Mesothelial cell of epicardium (in vitro differentiated cells): ENCODE measurements at regions not wholly inside any gene's neighbourhood (a gene's known extent, or its start where the extent isn't known, plus 50 kb on each side); places are given as distances from the start of the nearest gene placed in this dataset.

Experiments
- DNase-seq, 2 experiments: peaks; one replicate each; pipeline ENCODE4 v3.0.0; 2021; ENCODE audit warnings: low spot score in 2 of 2; ENCODE audit not compliant: unreplicated experiment in 2 of 2
- H3K27ac Mint-ChIP-seq: 2 replicates; pipeline ENCODE4 v1.8.0; 2021; ENCODE audit warnings: mixed read lengths
- H3K27me3 Mint-ChIP-seq: 2 replicates; pipeline ENCODE4 v1.8.0; 2021; ENCODE audit warnings: low read depth, mixed read lengths
- H3K36me3 Mint-ChIP-seq: 2 replicates; pipeline ENCODE4 v1.8.0; 2021; ENCODE audit warnings: mixed read lengths
- H3K4me1 Mint-ChIP-seq: 2 replicates; pipeline ENCODE4 v1.8.0; 2021; ENCODE audit warnings: mixed read lengths
- H3K4me3 Mint-ChIP-seq: 2 replicates; pipeline ENCODE4 v1.8.0; 2021; ENCODE audit warnings: mild to moderate bottlenecking, moderate library complexity, mixed read lengths
- H3K9me3 Mint-ChIP-seq: 2 replicates; pipeline ENCODE4 v1.8.0; 2021; ENCODE audit warnings: mixed read lengths
- CTCF ChIP-seq: fragments of 200-600 bp; sonication (generic); IDR thresholded peaks from one replicate; pipeline ENCODE4 v1.5.0; 2021; ENCODE audit warnings: antibody characterized with exemption; ENCODE audit not compliant: unreplicated experiment

GRCh38 chr2:88855620-88856408, 164.3 kb downstream of the RPIA start:
- Mint-ChIP-seq H3K27me3 (peaks cover 1% of the 10 kb centered on the region), H3K4me3 (no peak overlapping the region), H3K27ac (no peak overlapping the region), H3K4me1 (no peaks in the 10 kb centered on the region), H3K36me3 (no peaks in the 10 kb centered on the region), H3K9me3 (peaks cover 48% of the 10 kb centered on the region)
- no peak for TF ChIP-seq CTCF
- no peak for DNase-seq

GRCh38 chr2:88856409-88857135, 165.1 kb downstream of the RPIA start:
- Mint-ChIP-seq H3K27ac (no peak overlapping the region), H3K27me3 (peaks cover 1% of the 10 kb centered on the region), H3K4me1 (no peaks in the 10 kb centered on the region), H3K36me3 (no peaks in the 10 kb centered on the region), H3K9me3 (peaks cover 53% of the 10 kb centered on the region), H3K4me3 (no peak overlapping the region)
- DNase-seq, result no peak
- TF ChIP-seq CTCF, result no peak

- TF ChIP-seq CTCF, result no peak
- peaks cover 52% of the 10 kb centered on the region for H3K9me3 Mint-ChIP-seq
- H3K4me3 Mint-ChIP-seq, result no peak overlapping the region
- no peak for DNase-seq
- no peak overlapping the region for H3K27ac Mint-ChIP-seq
- H3K4me1 Mint-ChIP-seq, result no peaks in the 10 kb centered on the region
- no peaks in the 10 kb centered on the region for H3K36me3 Mint-ChIP-seq
- H3K27me3 Mint-ChIP-seq, result peaks cover 1% of the 10 kb centered on the region
Observed at GRCh38 chr2:88857274-88857741, 165.8 kb downstream of the RPIA start.

- H3K27me3 Mint-ChIP-seq, result no peaks in the 10 kb centered on the region
- peaks cover 51% of the 10 kb centered on the region for H3K9me3 Mint-ChIP-seq
- DNase-seq, result no peak
- no peak overlapping the region for H3K27ac Mint-ChIP-seq
- H3K4me3 Mint-ChIP-seq, result no peak overlapping the region
- TF ChIP-seq CTCF, result no peak
- H3K36me3 Mint-ChIP-seq, result no peaks in the 10 kb centered on the region
- H3K4me1 Mint-ChIP-seq, result no peaks in the 10 kb centered on the region
Observed at GRCh38 chr2:88857951-88858411, 166.5 kb downstream of the RPIA start.

GRCh38 chr2:88859461-88859860, 168.0 kb downstream of the RPIA start:
- Mint-ChIP-seq H3K4me3 (no peak overlapping the region), H3K9me3 (peaks cover 56% of the 10 kb centered on the region), H3K27me3 (no peaks in the 10 kb centered on the region), H3K4me1 (no peaks in the 10 kb centered on the region), H3K27ac (no peak overlapping the region), H3K36me3 (no peaks in the 10 kb centered on the region)
- TF ChIP-seq CTCF, result no peak
- no peak for DNase-seq
